ENCODE measurements at regions not wholly inside any gene's neighbourhood (a gene's known extent, or its start where the extent isn't known, plus 50 kb on each side); places are given as distances from the start of the nearest gene placed in this dataset.

GRCh38 chr7:153002115-153002514, 242.6 kb downstream of the ACTR3B start:
- H3K4me3 Mint-ChIP-seq: no peak overlapping the region
- no peaks in the 10 kb centered on the region for H3K4me1 Mint-ChIP-seq
- Histone ChIP-seq H3K36me3 (ENCODE audit: control insufficient read depth in 2 of 2, extremely low read depth in 1 of 2, insufficient read depth in 1 of 2, low read length in 1 of 2) (no peaks in the 10 kb centered on the region), H3K27ac (ENCODE audit: low read length) (no peak overlapping the region), H3K27me3 (replicated peaks in 1 of 2; ENCODE audit: control insufficient read depth in 2 of 2, extremely low read depth in 1 of 2, insufficient read depth in 2 of 2, low read length in 1 of 2) (peaks cover 0 to 3% of the 10 kb centered on the region in 2 experiments), H3K4me1 (ENCODE audit: control insufficient read depth in 1 of 2, extremely low read depth in 1 of 2, insufficient read depth in 2 of 2, low read length in 2 of 2) (no peaks in the 10 kb centered on the region), H3K9me3 (no peaks in the 10 kb centered on the region), H3K4me3 (ENCODE audit: control insufficient read depth in 1 of 2, extremely low read depth in 1 of 2, low read length in 1 of 2) (no peak overlapping the region)
- no peak overlapping the region for H3K27ac Mint-ChIP-seq
- CTCF ChIA-PET: no interaction called here
- H3K36me3 Mint-ChIP-seq: no peaks in the 10 kb centered on the region
- no CpG with 5 or more reads among the region's 1 CpG for WGBS (ENCODE audit: insufficient coverage)
- ATAC-seq (replicated peaks in 1 of 4): no peak
- DNase-seq: no peak
- POLR2A ChIA-PET: no interaction called here
- H3K9me3 Mint-ChIP-seq: peaks cover 0 to 7% (median 6%) of the 10 kb centered on the region in 3 donors
- peaks cover 2 to 3% of the 10 kb centered on the region in 2 donors for H3K27me3 Mint-ChIP-seq

- no peak overlapping the region for H3K4me3 ChIP-seq (ENCODE audit: control insufficient read depth in 1 of 2, extremely low read depth in 1 of 2, low read length in 1 of 2)
- no peaks in the 10 kb centered on the region for H3K4me1 ChIP-seq (ENCODE audit: control insufficient read depth in 1 of 2, extremely low read depth in 1 of 2, insufficient read depth in 2 of 2, low read length in 2 of 2)
- H3K4me3 Mint-ChIP-seq: no peak overlapping the region
- H3K27ac Mint-ChIP-seq: no peak overlapping the region
- no peak for ATAC-seq (replicated peaks in 1 of 4)
- H3K27me3 Mint-ChIP-seq: peaks cover under 1 to 2% of the 10 kb centered on the region in 2 donors
- no peaks in the 10 kb centered on the region for H3K36me3 ChIP-seq (ENCODE audit: control insufficient read depth in 2 of 2, extremely low read depth in 1 of 2, insufficient read depth in 1 of 2, low read length in 1 of 2)
- no peak for DNase-seq
- H3K9me3 ChIP-seq: no peaks in the 10 kb centered on the region
- no peak overlapping the region for H3K27ac ChIP-seq (ENCODE audit: low read length)
- POLR2A ChIA-PET: no interaction called here
- H3K27me3 ChIP-seq (replicated peaks in 1 of 2; ENCODE audit: control insufficient read depth in 2 of 2, extremely low read depth in 1 of 2, insufficient read depth in 2 of 2, low read length in 1 of 2): peaks cover 0 to 3% of the 10 kb centered on the region in 2 experiments
- no peaks in the 10 kb centered on the region for H3K4me1 Mint-ChIP-seq
- WGBS (ENCODE audit: insufficient coverage): no CpG with 5 or more reads among the region's 5 CpGs
- CTCF ChIA-PET: no interaction called here
- H3K9me3 Mint-ChIP-seq: peaks cover 0 to 7% (median 6%) of the 10 kb centered on the region in 3 donors
- no peaks in the 10 kb centered on the region for H3K36me3 Mint-ChIP-seq
These were observed 243.0 kb downstream of the ACTR3B start for GRCh38 chr7:153002572-153002971.

GRCh38 chr7:153004341-153004740, 244.8 kb downstream of the ACTR3B start:
- WGBS (ENCODE audit: insufficient coverage): 82% methylated on average over 14 of the region's 14 CpGs
- POLR2A ChIA-PET: no interaction called here

GRCh38 chr7:153005750-153006435, 246.3 kb downstream of the ACTR3B start:
- no peaks in the 10 kb centered on the region for H3K36me3 Mint-ChIP-seq
- ATAC-seq (replicated peaks in 1 of 4) (no peak), DNase-seq (no peak)
- no peaks in the 10 kb centered on the region for H3K4me1 ChIP-seq (ENCODE audit: control insufficient read depth in 1 of 2, extremely low read depth in 1 of 2, insufficient read depth in 2 of 2, low read length in 2 of 2)
- H3K4me3 ChIP-seq (ENCODE audit: control insufficient read depth in 1 of 2, extremely low read depth in 1 of 2, low read length in 1 of 2): no peak overlapping the region
- H3K9me3 ChIP-seq: no peaks in the 10 kb centered on the region
- no peaks in the 10 kb centered on the region for H3K4me1 Mint-ChIP-seq
- H3K27ac Mint-ChIP-seq: no peak overlapping the region
- H3K27me3 ChIP-seq (replicated peaks in 1 of 2; ENCODE audit: control insufficient read depth in 2 of 2, extremely low read depth in 1 of 2, insufficient read depth in 2 of 2, low read length in 1 of 2): peaks cover 0 to 3% of the 10 kb centered on the region in 2 experiments
- 43% methylated on average over 3 of the region's 10 CpGs for WGBS (ENCODE audit: insufficient coverage)
- H3K27me3 Mint-ChIP-seq: no peaks in the 10 kb centered on the region
- CTCF ChIA-PET: interaction anchor here in 1 of 2 donors (0.7 kb wide), 1 partner anchor 104 kb away, joined by 3 read pairs; no protein-coding TSS in a partner anchor
- H3K9me3 Mint-ChIP-seq: peaks cover 0 to 7% (median 6%) of the 10 kb centered on the region in 3 donors
- POLR2A ChIA-PET: no interaction called here
- H3K27ac ChIP-seq (ENCODE audit: low read length): no peak overlapping the region
- H3K4me3 Mint-ChIP-seq: no peak overlapping the region
- H3K36me3 ChIP-seq (ENCODE audit: control insufficient read depth in 2 of 2, extremely low read depth in 1 of 2, insufficient read depth in 1 of 2, low read length in 1 of 2): no peaks in the 10 kb centered on the region

More at GRCh38 chr7:153004341-153004740, 244.8 kb downstream of the ACTR3B start:
- Mint-ChIP-seq H3K27me3 (no peaks in the 10 kb centered on the region), H3K4me3 (no peak overlapping the region), H3K36me3 (no peaks in the 10 kb centered on the region), H3K9me3 (peaks cover 0 to 7% (median 6%) of the 10 kb centered on the region in 3 donors), H3K4me1 (no peaks in the 10 kb centered on the region), H3K27ac (no peak overlapping the region)
- H3K36me3 ChIP-seq (ENCODE audit: control insufficient read depth in 2 of 2, extremely low read depth in 1 of 2, insufficient read depth in 1 of 2, low read length in 1 of 2): no peaks in the 10 kb centered on the region
- no peak for DNase-seq
- peaks cover 0 to 3% of the 10 kb centered on the region in 2 experiments for H3K27me3 ChIP-seq (replicated peaks in 1 of 2; ENCODE audit: control insufficient read depth in 2 of 2, extremely low read depth in 1 of 2, insufficient read depth in 2 of 2, low read length in 1 of 2)
- no peaks in the 10 kb centered on the region for H3K9me3 ChIP-seq
- H3K27ac ChIP-seq (ENCODE audit: low read length): no peak overlapping the region
- CTCF ChIA-PET: interaction anchor here in 1 of 2 donors (0.6 kb wide), 1 partner anchor 34 kb away, joined by 3 read pairs; no protein-coding TSS in a partner anchor
- H3K4me1 ChIP-seq (ENCODE audit: control insufficient read depth in 1 of 2, extremely low read depth in 1 of 2, insufficient read depth in 2 of 2, low read length in 2 of 2): no peaks in the 10 kb centered on the region
- ATAC-seq (replicated peaks in 1 of 4): no peak
- no peak overlapping the region for H3K4me3 ChIP-seq (ENCODE audit: control insufficient read depth in 1 of 2, extremely low read depth in 1 of 2, low read length in 1 of 2)

GRCh38 chr7:153006452-153006851, 246.9 kb downstream of the ACTR3B start:
- Histone ChIP-seq H3K9me3 (no peaks in the 10 kb centered on the region), H3K27me3 (replicated peaks in 1 of 2; ENCODE audit: control insufficient read depth in 2 of 2, extremely low read depth in 1 of 2, insufficient read depth in 2 of 2, low read length in 1 of 2) (peaks cover 0 to 3% of the 10 kb centered on the region in 2 experiments), H3K27ac (ENCODE audit: low read length) (no peak overlapping the region), H3K36me3 (ENCODE audit: control insufficient read depth in 2 of 2, extremely low read depth in 1 of 2, insufficient read depth in 1 of 2, low read length in 1 of 2) (no peaks in the 10 kb centered on the region), H3K4me1 (ENCODE audit: control insufficient read depth in 1 of 2, extremely low read depth in 1 of 2, insufficient read depth in 2 of 2, low read length in 2 of 2) (no peaks in the 10 kb centered on the region), H3K4me3 (ENCODE audit: control insufficient read depth in 1 of 2, extremely low read depth in 1 of 2, low read length in 1 of 2) (no peak overlapping the region)
- ChIA-PET POLR2A (no interaction called here), CTCF (interaction anchor here in 1 of 2 donors (0.7 kb wide), 1 partner anchor 104 kb away, joined by 3 read pairs; no protein-coding TSS in a partner anchor)
- Mint-ChIP-seq H3K9me3 (peaks cover 0 to 4% (median 4%) of the 10 kb centered on the region in 3 donors), H3K27me3 (no peaks in the 10 kb centered on the region), H3K4me1 (no peaks in the 10 kb centered on the region), H3K36me3 (no peaks in the 10 kb centered on the region), H3K4me3 (no peak overlapping the region), H3K27ac (no peak overlapping the region)
- ATAC-seq (replicated peaks in 1 of 4) (no peak), DNase-seq (no peak)
- WGBS (ENCODE audit: insufficient coverage): no CpG with 5 or more reads among the region's 2 CpGs

- ChIA-PET POLR2A (no interaction called here), CTCF (no interaction called here)
These were observed 247.4 kb downstream of the ACTR3B start for GRCh38 chr7:153006911-153007310.

More at GRCh38 chr7:153006911-153007310, 247.4 kb downstream of the ACTR3B start:
- Mint-ChIP-seq H3K27me3 (no peaks in the 10 kb centered on the region), H3K36me3 (no peaks in the 10 kb centered on the region), H3K27ac (no peak overlapping the region), H3K9me3 (no peaks in the 10 kb centered on the region), H3K4me1 (no peaks in the 10 kb centered on the region), H3K4me3 (no peak overlapping the region)
- no peak for ATAC-seq (replicated peaks in 1 of 4)
- no peak overlapping the region for H3K27ac ChIP-seq (ENCODE audit: low read length)
- 93% methylated on average over 2 of the region's 8 CpGs for WGBS (ENCODE audit: insufficient coverage)
- no peaks in the 10 kb centered on the region for H3K9me3 ChIP-seq
- DNase-seq: no peak
- no peak overlapping the region for H3K4me3 ChIP-seq (ENCODE audit: control insufficient read depth in 1 of 2, extremely low read depth in 1 of 2, low read length in 1 of 2)
- H3K36me3 ChIP-seq (ENCODE audit: control insufficient read depth in 2 of 2, extremely low read depth in 1 of 2, insufficient read depth in 1 of 2, low read length in 1 of 2): no peaks in the 10 kb centered on the region
- H3K4me1 ChIP-seq (ENCODE audit: control insufficient read depth in 1 of 2, extremely low read depth in 1 of 2, insufficient read depth in 2 of 2, low read length in 2 of 2): no peaks in the 10 kb centered on the region
- peaks cover 0 to 3% of the 10 kb centered on the region in 2 experiments for H3K27me3 ChIP-seq (replicated peaks in 1 of 2; ENCODE audit: control insufficient read depth in 2 of 2, extremely low read depth in 1 of 2, insufficient read depth in 2 of 2, low read length in 1 of 2)

All from T-cell (primary cell).